ENCODE measurements at regions not wholly inside any gene's neighbourhood (a gene's known extent, or its start where the extent isn't known, plus 50 kb on each side); places are given as distances from the start of the nearest gene placed in this dataset.

DNA sequence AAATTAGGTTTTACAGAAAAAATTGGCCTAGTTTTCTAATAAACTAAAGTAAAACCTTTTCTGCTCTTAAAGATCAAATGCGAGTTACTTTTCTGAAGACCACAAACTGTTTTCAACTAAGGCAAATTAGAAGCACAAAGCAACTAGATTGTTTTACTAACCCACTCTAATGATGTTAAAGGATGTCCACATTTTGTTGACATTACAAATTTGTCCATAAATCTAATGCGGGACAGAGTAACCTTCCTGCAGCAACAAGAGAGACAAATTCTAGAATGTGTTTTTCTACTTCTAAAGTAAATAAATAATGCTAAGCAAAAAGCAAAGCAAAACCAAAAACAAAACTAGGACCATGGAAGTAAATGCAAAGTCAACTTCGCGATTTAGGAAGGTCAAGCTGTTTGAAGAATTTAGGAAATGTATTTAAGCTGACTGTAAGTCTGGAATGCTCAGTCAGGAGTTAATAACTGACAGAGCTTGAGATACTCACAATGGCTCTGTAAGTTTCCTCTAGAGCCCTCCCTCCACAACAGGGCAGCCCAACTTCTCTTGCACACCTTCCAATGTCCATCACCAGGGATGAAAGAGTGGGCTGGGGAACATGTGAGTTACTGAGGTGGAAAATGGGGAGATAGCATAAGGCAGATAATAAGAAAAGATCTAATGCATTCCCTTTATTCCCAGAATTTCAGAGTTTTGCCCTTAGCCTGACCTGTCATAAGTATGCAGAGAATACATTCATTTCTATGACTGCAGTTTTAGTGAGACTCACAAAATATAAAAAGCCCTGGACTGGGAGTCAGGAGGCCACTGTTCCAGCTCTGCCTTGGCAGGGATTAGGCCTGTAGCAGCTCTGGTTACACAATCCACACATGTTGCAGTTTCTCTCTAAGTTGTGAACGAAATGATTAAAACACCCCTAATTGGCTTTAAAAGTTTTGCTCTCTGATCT is 158.8 kb downstream of the FOXA2 start:
- no peak overlapping the region for H3K27ac ChIP-seq
- no peak overlapping the region for H2AFZ ChIP-seq
- no peaks in the 10 kb centered on the region for H3K9me2 ChIP-seq (ENCODE audit: insufficient read depth)
- no peak overlapping the region for H3K4me3 ChIP-seq
- no peaks in the 10 kb centered on the region for H3F3A ChIP-seq (ENCODE audit: insufficient read depth, low read depth)
- no peak for DNase-seq
- ChIA-PET CTCF (no interaction called here), POLR2A (ENCODE audit: unreplicated experiment) (no interaction called here)
- TF ChIP-seq, protein P1, sequence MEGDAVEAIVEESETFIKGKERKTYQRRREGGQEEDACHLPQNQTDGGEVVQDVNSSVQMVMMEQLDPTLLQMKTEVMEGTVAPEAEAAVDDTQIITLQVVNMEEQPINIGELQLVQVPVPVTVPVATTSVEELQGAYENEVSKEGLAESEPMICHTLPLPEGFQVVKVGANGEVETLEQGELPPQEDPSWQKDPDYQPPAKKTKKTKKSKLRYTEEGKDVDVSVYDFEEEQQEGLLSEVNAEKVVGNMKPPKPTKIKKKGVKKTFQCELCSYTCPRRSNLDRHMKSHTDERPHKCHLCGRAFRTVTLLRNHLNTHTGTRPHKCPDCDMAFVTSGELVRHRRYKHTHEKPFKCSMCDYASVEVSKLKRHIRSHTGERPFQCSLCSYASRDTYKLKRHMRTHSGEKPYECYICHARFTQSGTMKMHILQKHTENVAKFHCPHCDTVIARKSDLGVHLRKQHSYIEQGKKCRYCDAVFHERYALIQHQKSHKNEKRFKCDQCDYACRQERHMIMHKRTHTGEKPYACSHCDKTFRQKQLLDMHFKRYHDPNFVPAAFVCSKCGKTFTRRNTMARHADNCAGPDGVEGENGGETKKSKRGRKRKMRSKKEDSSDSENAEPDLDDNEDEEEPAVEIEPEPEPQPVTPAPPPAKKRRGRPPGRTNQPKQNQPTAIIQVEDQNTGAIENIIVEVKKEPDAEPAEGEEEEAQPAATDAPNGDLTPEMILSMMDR (conservative IDR thresholded peaks at IDR 0.05) = no peak
- TF ChIP-seq EZH2 (IDR thresholded peaks at IDR 0.05; ENCODE audit: low read depth) = no peak
- intact Hi-C loops (cut with micrococcal nuclease; ENCODE audit: unreplicated experiment) = no loop called here
- H3K4me2 ChIP-seq = no peak overlapping the region
- no peaks in the 10 kb centered on the region for H3K79me2 ChIP-seq (ENCODE audit: low read depth)
- BruUV-seq (replicated peaks) = no TSS peak
- H3K36me3 ChIP-seq (ENCODE audit: low read depth) = no peaks in the 10 kb centered on the region
- H3K27me3 ChIP-seq (ENCODE audit: insufficient read depth, low read depth) = no peaks in the 10 kb centered on the region
- no peaks in the 10 kb centered on the region for H4K20me1 ChIP-seq (ENCODE audit: insufficient read depth)
- no peaks in the 10 kb centered on the region for H3K4me1 ChIP-seq (replicated peaks; ENCODE audit: insufficient read depth)
- H3K9me3 ChIP-seq (ENCODE audit: insufficient read depth, low read depth) = no peaks in the 10 kb centered on the region

DNA sequence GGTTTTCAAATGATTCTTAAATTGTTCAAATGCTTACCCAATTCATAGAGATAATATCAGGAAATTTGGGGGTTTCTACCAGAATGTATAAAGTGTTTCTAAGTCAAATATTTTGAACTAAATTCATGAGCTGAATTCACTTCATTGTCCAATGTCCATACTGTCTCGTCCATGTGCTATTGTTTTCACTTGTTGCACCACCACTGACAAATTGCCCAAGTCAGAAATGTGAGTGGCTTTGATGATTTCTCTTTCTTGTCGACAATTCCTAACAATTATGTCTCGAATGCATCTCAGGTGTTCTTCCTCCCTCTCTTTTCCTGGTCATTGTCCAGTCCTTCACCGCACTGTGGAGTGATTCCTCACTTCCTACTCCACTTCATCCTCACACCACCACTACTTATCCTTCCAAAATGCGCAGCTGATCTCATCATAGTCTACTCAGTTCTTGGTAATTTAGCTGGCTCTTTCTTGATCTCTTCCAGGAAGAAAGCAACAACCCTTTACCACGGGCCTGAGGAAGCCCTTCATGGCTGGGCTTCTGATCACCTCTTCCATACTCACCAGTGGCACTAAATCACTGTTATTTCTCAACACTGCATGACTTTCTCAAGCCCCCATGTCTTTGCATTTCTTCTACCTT is 161.1 kb downstream of the FOXA2 start:
- intact Hi-C loops (cut with micrococcal nuclease; ENCODE audit: unreplicated experiment) = no loop called here
- Histone ChIP-seq H3K79me2 (ENCODE audit: low read depth) (no peaks in the 10 kb centered on the region), H3K27me3 (ENCODE audit: insufficient read depth, low read depth) (no peaks in the 10 kb centered on the region), H3K9me2 (ENCODE audit: insufficient read depth) (no peaks in the 10 kb centered on the region), H3K4me2 (no peak overlapping the region), H2AFZ (0 out of 2 replicates have a peak overlapping the region, but pooled peaks have one; percentile 56), H3F3A (ENCODE audit: insufficient read depth, low read depth) (no peaks in the 10 kb centered on the region), H3K4me1 (replicated peaks; ENCODE audit: insufficient read depth) (peaks cover 6% of the 10 kb centered on the region), H3K9me3 (ENCODE audit: insufficient read depth, low read depth) (no peaks in the 10 kb centered on the region), H3K36me3 (ENCODE audit: low read depth) (no peaks in the 10 kb centered on the region), H4K20me1 (ENCODE audit: insufficient read depth) (no peaks in the 10 kb centered on the region), H3K27ac (no peak overlapping the region), H3K4me3 (no peak overlapping the region)
- DNase-seq = no peak
- ChIA-PET POLR2A (ENCODE audit: unreplicated experiment) (no interaction called here), CTCF (no interaction called here)
- TF ChIP-seq, protein P1 (conservative IDR thresholded peaks at IDR 0.05) = no peak
- TF ChIP-seq EZH2 (IDR thresholded peaks at IDR 0.05; ENCODE audit: low read depth) = no peak
- no TSS peak for BruUV-seq (replicated peaks)

DNA sequence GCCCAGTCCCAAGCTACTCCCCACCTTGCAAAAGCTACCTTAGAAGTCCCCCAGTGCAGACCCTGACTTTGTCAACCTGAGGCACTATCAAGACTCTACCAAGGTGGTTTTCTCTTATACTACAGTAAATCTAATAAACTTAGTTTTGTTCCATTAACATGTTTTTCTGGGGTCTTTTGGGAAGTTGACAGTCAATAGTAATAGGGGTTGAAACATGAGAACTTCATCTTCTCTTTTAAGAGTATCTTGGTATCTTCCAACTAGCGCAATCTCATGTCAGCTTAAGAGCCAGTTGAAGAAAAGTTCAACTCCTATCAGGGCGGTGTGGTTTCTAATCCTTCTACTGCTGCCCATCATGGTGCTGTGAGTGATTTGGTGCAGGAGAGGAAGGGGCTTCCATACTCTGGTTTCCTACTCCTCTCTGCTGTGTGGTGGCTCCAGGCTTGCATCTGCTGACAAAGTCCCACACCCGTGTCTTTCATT is 164.2 kb downstream of the FOXA2 start:
- Histone ChIP-seq H3K9me3 (ENCODE audit: insufficient read depth, low read depth) (no peaks in the 10 kb centered on the region), H3K27ac (no peak overlapping the region), H3K79me2 (ENCODE audit: low read depth) (no peaks in the 10 kb centered on the region), H3K4me2 (no peak overlapping the region), H3F3A (ENCODE audit: insufficient read depth, low read depth) (no peaks in the 10 kb centered on the region), H3K36me3 (ENCODE audit: low read depth) (no peaks in the 10 kb centered on the region), H2AFZ (no peak overlapping the region), H3K9me2 (ENCODE audit: insufficient read depth) (no peaks in the 10 kb centered on the region), H3K4me3 (no peak overlapping the region), H3K4me1 (replicated peaks; ENCODE audit: insufficient read depth) (peaks cover 9% of the 10 kb centered on the region), H4K20me1 (ENCODE audit: insufficient read depth) (no peaks in the 10 kb centered on the region), H3K27me3 (ENCODE audit: insufficient read depth, low read depth) (no peaks in the 10 kb centered on the region)
- no TSS peak for BruUV-seq (replicated peaks)
- intact Hi-C loops (cut with micrococcal nuclease; ENCODE audit: unreplicated experiment) = no loop called here
- CTCF ChIA-PET = no interaction called here
- no peak for DNase-seq
- POLR2A ChIA-PET (ENCODE audit: unreplicated experiment) = no interaction called here
- no peak for TF ChIP-seq EZH2 (IDR thresholded peaks at IDR 0.05; ENCODE audit: low read depth)
- TF ChIP-seq, protein P1 (conservative IDR thresholded peaks at IDR 0.05) = no peak
